HepG2 (cell line): ENCODE measurements at regions not wholly inside any gene's neighbourhood (a gene's known extent, or its start where the extent isn't known, plus 50 kb on each side); places are given as distances from the start of the nearest gene placed in this dataset.

Experiments
- POLR2AphosphoS5 ChIP-seq: IDR thresholded peaks from 2 replicates; pipeline ENCODE4 v1.6.1; 2012; ENCODE audit warnings: low read depth, low read length
- ZNF496 ChIP-seq: sonication (generic); formaldehyde crosslinking; IDR thresholded peaks from 2 replicates; pipeline ENCODE4 v1.8.1; 2023; ENCODE audit warnings: mild to moderate bottlenecking, moderate library complexity, missing genetic modification reagents; ENCODE audit not compliant: insufficient replicate concordance
- small RNA-seq, 3 experiments: library from RNA; depleted of rRNA; stranded (forward); fragments of <200 nt; gene quantifications; one replicate each; pipeline ENCODE3, GENCODE V24; 2012; ENCODE audit warnings: low read depth in 2 of 3, low replicate concordance in 1 of 3; ENCODE audit not compliant: insufficient read length in 3 of 3, insufficient read depth in 2 of 3
- TF ChIP-seq, protein P1 (sequence below): sonication (generic); formaldehyde crosslinking; IDR thresholded peaks from 2 replicates; pipeline ENCODE4 v1.5.0; 2020; ENCODE audit warnings: mild to moderate bottlenecking, missing genetic modification reagents, borderline replicate concordance

DNA sequence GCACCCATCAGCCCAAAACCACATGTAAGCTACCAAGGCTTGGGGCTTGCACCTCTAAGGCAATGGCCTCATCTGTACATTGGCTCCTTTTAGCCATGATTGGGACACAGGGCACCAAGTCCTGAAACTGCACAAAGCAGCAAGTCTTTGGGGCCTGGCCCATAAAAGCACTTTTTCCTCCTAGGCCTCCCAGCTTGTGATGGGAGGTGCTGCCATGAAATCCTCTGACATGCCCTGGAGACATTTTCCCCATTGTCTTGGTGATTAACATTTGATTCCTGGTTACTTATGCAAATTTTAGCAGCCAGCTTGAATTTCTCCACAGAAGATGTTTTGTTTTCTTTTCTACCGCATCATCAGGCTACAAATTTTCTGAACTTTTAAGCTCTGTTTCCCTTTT is 58.5 kb upstream of the PABPC4L start (continued):
- TF ChIP-seq, protein P1, sequence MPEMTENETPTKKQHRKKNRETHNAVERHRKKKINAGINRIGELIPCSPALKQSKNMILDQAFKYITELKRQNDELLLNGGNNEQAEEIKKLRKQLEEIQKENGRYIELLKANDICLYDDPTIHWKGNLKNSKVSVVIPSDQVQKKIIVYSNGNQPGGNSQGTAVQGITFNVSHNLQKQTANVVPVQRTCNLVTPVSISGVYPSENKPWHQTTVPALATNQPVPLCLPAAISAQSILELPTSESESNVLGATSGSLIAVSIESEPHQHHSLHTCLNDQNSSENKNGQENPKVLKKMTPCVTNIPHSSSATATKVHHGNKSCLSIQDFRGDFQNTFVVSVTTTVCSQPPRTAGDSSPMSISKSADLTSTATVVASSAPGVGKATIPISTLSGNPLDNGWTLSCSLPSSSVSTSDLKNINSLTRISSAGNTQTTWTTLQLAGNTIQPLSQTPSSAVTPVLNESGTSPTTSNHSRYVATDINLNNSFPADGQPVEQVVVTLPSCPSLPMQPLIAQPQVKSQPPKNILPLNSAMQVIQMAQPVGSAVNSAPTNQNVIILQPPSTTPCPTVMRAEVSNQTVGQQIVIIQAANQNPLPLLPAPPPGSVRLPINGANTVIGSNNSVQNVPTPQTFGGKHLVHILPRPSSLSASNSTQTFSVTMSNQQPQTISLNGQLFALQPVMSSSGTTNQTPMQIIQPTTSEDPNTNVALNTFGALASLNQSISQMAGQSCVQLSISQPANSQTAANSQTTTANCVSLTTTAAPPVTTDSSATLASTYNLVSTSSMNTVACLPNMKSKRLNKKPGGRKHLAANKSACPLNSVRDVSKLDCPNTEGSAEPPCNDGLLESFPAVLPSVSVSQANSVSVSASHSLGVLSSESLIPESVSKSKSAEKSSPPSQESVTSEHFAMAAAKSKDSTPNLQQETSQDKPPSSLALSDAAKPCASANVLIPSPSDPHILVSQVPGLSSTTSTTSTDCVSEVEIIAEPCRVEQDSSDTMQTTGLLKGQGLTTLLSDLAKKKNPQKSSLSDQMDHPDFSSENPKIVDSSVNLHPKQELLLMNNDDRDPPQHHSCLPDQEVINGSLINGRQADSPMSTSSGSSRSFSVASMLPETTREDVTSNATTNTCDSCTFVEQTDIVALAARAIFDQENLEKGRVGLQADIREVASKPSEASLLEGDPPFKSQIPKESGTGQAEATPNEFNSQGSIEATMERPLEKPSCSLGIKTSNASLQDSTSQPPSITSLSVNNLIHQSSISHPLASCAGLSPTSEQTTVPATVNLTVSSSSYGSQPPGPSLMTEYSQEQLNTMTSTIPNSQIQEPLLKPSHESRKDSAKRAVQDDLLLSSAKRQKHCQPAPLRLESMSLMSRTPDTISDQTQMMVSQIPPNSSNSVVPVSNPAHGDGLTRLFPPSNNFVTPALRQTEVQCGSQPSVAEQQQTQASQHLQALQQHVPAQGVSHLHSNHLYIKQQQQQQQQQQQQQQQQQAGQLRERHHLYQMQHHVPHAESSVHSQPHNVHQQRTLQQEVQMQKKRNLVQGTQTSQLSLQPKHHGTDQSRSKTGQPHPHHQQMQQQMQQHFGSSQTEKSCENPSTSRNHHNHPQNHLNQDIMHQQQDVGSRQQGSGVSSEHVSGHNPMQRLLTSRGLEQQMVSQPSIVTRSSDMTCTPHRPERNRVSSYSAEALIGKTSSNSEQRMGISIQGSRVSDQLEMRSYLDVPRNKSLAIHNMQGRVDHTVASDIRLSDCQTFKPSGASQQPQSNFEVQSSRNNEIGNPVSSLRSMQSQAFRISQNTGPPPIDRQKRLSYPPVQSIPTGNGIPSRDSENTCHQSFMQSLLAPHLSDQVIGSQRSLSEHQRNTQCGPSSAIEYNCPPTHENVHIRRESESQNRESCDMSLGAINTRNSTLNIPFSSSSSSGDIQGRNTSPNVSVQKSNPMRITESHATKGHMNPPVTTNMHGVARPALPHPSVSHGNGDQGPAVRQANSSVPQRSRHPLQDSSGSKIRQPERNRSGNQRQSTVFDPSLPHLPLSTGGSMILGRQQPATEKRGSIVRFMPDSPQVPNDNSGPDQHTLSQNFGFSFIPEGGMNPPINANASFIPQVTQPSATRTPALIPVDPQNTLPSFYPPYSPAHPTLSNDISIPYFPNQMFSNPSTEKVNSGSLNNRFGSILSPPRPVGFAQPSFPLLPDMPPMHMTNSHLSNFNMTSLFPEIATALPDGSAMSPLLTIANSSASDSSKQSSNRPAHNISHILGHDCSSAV, result no peak
- TF ChIP-seq POLR2AphosphoS5 (no peak), ZNF496 (CRISPR knock-in tag) (no peak)
- TF ChIP-seq, all 625 proteins: peak for 0

Small RNA genes in the stretch of these regions (small RNA-seq; reads per million reads assigned to genes)
- gene AC104619.4, result 0 reads per million in 3 experiments
- 0 reads per million in 3 experiments for gene RF00026
